Fibroblast of skin of abdomen (primary cell): ENCODE measurements at regions not wholly inside any gene's neighbourhood (a gene's known extent, or its start where the extent isn't known, plus 50 kb on each side); places are given as distances from the start of the nearest gene placed in this dataset.
"Not testable (repeated sequence)": the region's sequence is repeated elsewhere in the genome, so short reads cannot be mapped to it uniquely, and the experiment has no call there.

Source experiments
- DNase-seq: peaks from one replicate; pipeline ENCODE4 v3.0.0-alpha.2; 2013

- no peak for DNase-seq
Observed at GRCh38 chr7:138317044-138317596, 142.9 kb upstream of the TRIM24 start.

- DNase-seq = no peak
Observed at GRCh38 chr7:138324941-138325340, 135.1 kb upstream of the TRIM24 start.

GRCh38 chr7:138325434-138325833 lies 134.6 kb upstream of the TRIM24 start:
- no peak for DNase-seq

- no peak for DNase-seq
Observed at GRCh38 chr7:138328215-138328614, 131.8 kb upstream of the TRIM24 start.

- not testable (repeated sequence) for DNase-seq
Observed at GRCh38 chr7:138332850-138333249, 127.2 kb upstream of the TRIM24 start.

- no peak for DNase-seq
Observed at GRCh38 chr7:138338361-138338760, 121.7 kb upstream of the TRIM24 start.

GRCh38 chr7:138339229-138339628 lies 120.8 kb upstream of the TRIM24 start:
- DNase-seq = not testable (repeated sequence)

GRCh38 chr7:138342990-138343389 lies 117.1 kb upstream of the TRIM24 start:
- no peak for DNase-seq

- DNase-seq = no peak
Observed at GRCh38 chr7:138345567-138345966, 114.5 kb upstream of the TRIM24 start.

- no peak for DNase-seq
Observed at GRCh38 chr7:138346975-138347374, 113.1 kb upstream of the TRIM24 start.

- no peak for DNase-seq
Observed at GRCh38 chr7:138349841-138350700, 110.0 kb upstream of the TRIM24 start.

- no peak for DNase-seq
Observed at GRCh38 chr7:138350701-138351357, 109.2 kb upstream of the TRIM24 start.

- no peak for DNase-seq
Observed at GRCh38 chr7:138352570-138353461, 107.2 kb upstream of the TRIM24 start.

GRCh38 chr7:138354066-138354465 lies 106.0 kb upstream of the TRIM24 start:
- DNase-seq = no peak

- no peak for DNase-seq
Observed at GRCh38 chr7:138355254-138355653, 104.8 kb upstream of the TRIM24 start.

- no peak for DNase-seq
Observed at GRCh38 chr7:138358850-138359341, 101.2 kb upstream of the TRIM24 start.

GRCh38 chr7:138359870-138360559 lies 100.0 kb upstream of the TRIM24 start:
- no peak for DNase-seq

- DNase-seq = no peak
Observed at GRCh38 chr7:138363721-138364120, 96.3 kb upstream of the TRIM24 start.

- not testable (repeated sequence) for DNase-seq
Observed at GRCh38 chr7:138366137-138366536, 93.9 kb upstream of the TRIM24 start.

GRCh38 chr7:138366676-138367075 lies 93.4 kb upstream of the TRIM24 start:
- not testable (repeated sequence) for DNase-seq

- DNase-seq = no peak
Observed at GRCh38 chr7:138369797-138370196, 90.3 kb upstream of the TRIM24 start.

GRCh38 chr7:138370956-138371355 lies 89.1 kb upstream of the TRIM24 start:
- no peak for DNase-seq
